ENCODE measurements at regions not wholly inside any gene's neighbourhood (a gene's known extent, or its start where the extent isn't known, plus 50 kb on each side); places are given as distances from the start of the nearest gene placed in this dataset.

- no peak for TF ChIP-seq CTCF (IDR thresholded peaks at IDR 0.05)
- no peak for TF ChIP-seq POLR2A (IDR thresholded peaks at IDR 0.05)
These were observed 278.8 kb downstream of the CRLF2 start for GRCh38 chrX:933611-934010.

All from breast epithelium (tissue), 3 donors.